GM18867 (cell line): ENCODE measurements at regions not wholly inside any gene's neighbourhood (a gene's known extent, or its start where the extent isn't known, plus 50 kb on each side); places are given as distances from the start of the nearest gene placed in this dataset.

ENCODE experiments used
- ATAC-seq: cut with Tn5 transposase; IDR thresholded peaks from one replicate; pipeline ENCODE4 v1.9.1; 2021; ENCODE audit warnings: mild to moderate bottlenecking, moderate library complexity; ENCODE audit not compliant: unreplicated experiment

GRCh38 chrX:39829965-39830364, 267.8 kb downstream of the BCOR start:
- no peak for ATAC-seq

- ATAC-seq = no peak
Measured at GRCh38 chrX:39830414-39830813, 267.3 kb downstream of the BCOR start.

DNA sequence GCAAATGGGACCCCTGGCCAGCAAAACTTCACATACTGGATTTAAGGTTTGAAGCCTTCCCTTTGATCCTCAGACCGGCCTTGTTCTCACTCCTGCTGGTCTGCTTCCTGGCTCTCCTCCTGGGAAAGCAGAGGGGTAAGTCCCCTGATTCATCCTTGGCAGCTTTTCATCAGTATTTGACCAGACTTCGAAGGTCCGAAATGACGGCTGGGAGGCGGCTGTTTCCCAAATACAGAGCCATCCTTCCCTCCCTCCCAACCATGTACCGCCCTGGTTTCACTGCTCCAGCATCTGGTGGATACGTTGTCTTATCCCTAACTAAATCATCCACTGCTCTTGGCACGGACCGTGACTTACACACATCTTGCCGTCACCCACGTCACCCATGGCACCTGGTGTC, 265.5 kb downstream of the BCOR start:
- no peak for ATAC-seq

GRCh38 chrX:39834600-39834999, 263.2 kb downstream of the BCOR start:
- ATAC-seq = no peak

GRCh38 chrX:39835241-39835640, 262.5 kb downstream of the BCOR start:
- no peak for ATAC-seq

DNA sequence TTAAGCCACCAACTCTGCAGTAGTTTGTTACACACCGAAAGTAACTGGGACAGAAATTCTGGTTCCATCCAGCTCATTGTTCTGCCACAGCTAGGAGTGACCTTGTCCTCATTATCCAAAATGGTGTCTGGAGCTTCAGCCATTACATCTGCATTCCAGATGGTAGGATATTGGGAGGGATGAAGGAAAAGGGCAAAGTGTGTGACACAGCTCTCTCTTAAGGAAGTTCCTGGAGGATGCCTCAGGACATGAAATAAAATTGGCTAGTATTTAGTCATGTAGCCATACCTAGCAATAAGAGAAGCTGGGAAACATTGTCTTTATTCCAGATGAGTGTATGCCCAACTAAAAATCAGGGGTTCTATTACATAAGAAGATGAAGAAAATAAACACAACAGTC, 262.0 kb downstream of the BCOR start:
- ATAC-seq = no peak

- ATAC-seq = peak; percentile 43
Measured at GRCh38 chrX:39836802-39837420, 260.8 kb downstream of the BCOR start.

DNA sequence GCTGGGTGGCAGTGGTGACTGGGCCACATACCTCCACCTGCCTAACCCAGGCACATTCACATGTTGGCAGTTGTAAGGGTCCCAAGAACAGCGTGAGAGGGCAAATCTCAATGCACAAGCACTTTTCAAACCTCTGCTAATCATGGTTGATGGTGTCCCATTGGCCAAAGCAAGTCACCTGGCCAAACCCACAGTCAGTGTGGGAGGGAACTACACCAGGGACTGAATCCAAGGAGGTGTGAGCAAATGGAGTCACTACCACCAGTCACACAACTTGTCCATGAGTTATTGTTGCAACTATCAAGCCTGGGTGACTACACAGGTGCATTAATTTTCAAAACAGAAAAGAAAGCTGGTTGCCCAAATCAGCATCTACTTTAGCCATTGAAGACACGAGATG, 260.1 kb downstream of the BCOR start:
- ATAC-seq = no peak

- no peak for ATAC-seq
Measured at GRCh38 chrX:39839371-39839770, 258.4 kb downstream of the BCOR start.

DNA sequence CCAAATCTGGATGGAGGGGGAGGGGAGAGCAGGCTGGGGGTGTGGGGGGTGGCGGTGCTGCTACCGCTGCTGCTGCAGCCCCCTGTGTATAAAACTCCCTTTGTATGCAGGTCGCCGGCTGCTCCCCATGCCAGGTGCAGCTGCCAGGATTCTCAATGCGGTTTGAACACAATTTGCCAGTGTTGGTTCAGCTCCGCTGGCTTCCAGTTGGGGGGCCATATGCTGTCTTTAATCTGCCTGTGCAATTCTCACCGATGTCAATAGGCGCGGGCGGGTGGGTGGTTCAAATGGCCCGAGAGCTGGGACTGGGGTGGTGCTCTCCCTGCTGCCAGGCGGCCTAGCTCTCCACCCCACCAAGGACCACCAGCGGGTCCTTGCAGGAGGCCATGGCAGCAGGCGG, 257.6 kb downstream of the BCOR start:
- no peak for ATAC-seq

DNA sequence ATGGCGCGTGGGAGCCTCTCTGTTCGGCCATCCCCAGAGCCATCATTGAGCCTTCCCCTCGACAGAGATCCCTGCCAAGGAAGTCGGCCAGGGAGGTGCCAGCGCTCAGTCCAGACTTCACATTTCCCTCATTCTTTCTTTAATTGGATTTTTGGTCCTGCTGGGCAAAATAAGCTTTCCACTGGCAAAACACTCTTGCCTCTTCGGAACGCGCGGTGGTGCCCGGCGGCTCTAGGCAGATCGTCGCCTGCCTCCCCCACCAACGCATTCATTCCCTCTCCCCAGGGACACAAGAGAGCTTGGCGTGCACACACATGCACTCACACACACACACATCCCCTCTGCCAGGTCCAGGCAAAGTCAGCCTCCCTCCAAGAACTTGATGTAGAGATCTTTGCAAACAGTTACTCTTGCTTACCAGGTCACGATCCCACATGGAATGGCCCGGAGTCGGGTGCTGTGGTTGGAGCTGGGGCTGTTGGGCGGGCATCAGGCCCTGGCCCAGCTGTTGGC, 257.1 kb downstream of the BCOR start:
- ATAC-seq = no peak

GRCh38 chrX:39841604-39842003, 256.2 kb downstream of the BCOR start:
- no peak for ATAC-seq

- no peak for ATAC-seq
Measured at GRCh38 chrX:39842281-39842973, 255.3 kb downstream of the BCOR start.

DNA sequence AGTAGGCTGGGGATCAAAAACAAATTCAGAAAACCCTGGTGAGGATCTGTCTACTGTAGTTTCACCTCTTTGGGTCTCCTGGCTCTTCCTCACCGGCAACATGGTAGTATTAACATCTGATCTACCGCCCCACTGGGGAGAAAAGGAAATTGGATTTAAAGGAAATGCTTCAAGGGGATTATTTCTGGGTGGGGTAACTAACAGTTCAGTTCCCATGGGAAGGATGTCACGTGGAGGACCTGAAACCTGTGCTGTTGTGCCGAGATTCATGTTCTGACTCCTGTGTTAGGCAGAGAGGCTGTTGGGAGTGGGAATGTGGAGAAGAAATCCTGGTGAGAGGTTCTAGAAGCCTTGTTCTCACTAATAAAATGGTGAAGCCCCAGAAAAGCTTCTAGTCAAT, 254.4 kb downstream of the BCOR start:
- ATAC-seq = no peak

GRCh38 chrX:39845233-39845632, 252.5 kb downstream of the BCOR start:
- ATAC-seq = no peak

GRCh38 chrX:39846460-39846859, 251.3 kb downstream of the BCOR start:
- no peak for ATAC-seq

GRCh38 chrX:39848243-39848642, 249.5 kb downstream of the BCOR start:
- ATAC-seq = no peak

- ATAC-seq = no peak
Measured at GRCh38 chrX:39848900-39849299, 248.9 kb downstream of the BCOR start.

- no peak for ATAC-seq
Measured at GRCh38 chrX:39850209-39850608, 247.5 kb downstream of the BCOR start.

DNA sequence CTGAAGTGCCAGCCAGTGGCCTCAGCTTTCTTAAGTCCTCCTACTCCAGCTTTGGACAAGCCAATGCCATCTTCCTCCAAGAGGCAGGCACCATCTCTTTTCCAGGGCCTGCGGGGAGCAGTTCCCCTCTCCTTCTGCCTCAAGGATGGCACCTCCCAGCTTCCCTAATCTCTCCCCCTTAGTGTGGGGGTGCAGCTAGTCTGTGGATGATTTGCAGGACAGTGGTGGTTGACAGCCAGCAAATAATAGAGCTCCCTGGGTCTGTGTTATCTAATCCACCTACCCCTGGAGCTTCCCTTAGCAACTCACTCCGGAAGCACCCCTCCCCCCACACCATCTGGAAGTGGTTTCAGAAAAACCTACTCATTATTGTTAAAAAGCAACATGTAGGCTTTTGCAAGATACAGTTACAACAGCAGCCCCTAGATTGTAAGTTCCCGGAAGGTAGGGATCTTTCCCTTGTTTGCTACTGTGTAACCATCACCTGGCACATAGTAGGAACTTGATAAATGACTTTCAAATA, 247.1 kb downstream of the BCOR start:
- ATAC-seq = no peak

GRCh38 chrX:39851745-39852455, 245.9 kb downstream of the BCOR start:
- no peak for ATAC-seq

DNA sequence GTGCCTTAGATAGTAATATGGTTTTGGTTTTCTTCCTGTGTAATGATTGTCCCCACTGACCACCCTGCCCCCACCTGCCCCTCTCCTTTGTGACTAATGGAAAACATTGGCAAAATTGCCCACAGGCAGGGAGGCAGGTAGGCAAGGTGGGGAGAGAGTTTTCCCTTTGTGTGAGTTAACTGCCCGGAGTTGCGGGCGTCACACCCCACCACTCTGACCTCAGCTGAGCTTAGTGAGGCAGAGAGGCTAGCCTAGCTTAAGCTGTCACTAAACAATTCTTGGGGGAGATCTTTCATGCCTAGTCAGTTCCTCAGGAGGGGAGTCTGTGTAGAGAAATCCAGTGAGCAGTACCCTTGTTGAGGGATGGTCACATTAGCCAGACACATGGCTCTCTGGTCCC, 245.3 kb downstream of the BCOR start:
- ATAC-seq = no peak
